GM21528 (cell line): ENCODE measurements at regions not wholly inside any gene's neighbourhood (a gene's known extent, or its start where the extent isn't known, plus 50 kb on each side); places are given as distances from the start of the nearest gene placed in this dataset.

Source experiments
- ATAC-seq: cut with Tn5 transposase; IDR thresholded peaks from one replicate; pipeline ENCODE4 v1.9.1; 2021; ENCODE audit warnings: mild to moderate bottlenecking, moderate library complexity; ENCODE audit not compliant: unreplicated experiment, low FRiP score

GRCh38 chr3:71910108-71910507 lies 125.2 kb upstream of the PROK2 start:
- ATAC-seq, result no peak

DNA sequence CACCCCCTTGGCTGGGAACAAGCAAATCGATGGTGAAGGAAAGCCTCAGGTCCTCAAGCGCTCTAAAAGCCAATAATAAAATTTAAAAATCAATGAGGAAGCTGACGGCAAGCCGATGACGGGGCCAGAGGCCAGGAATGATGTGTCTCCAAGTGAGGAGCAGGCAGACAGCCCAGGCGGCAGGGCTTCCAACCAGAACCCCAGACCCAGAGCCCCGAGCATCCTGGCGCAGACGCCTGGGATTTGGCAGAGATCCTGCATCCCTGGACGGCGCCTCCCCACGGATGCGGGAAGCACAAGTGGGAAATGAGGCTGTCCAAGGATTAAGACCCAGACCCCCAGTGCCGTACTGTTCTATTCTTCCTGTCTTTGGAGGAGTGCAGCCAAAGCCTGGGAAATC lies 123.0 kb upstream of the PROK2 start:
- no peak for ATAC-seq

DNA sequence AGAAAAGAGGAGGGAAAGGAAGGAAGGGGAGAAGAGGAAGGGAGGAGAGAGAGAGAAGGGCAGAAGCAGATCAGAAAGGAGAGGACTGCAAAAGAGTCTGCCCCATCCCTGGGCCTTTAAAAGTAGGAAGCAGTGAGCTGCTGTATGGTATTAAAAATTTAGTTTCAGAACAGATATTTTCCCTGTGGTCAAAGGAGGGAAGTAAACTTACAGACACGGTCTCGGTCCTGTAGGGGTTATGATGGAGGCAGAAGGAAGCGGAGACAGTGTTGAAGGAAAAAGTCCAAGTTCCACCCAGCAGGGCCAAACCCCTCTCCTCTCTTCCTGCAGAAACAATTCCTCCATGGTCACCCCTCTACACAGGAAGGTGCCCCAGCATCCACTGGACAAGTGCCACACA lies 122.0 kb upstream of the PROK2 start:
- ATAC-seq, result no peak

DNA sequence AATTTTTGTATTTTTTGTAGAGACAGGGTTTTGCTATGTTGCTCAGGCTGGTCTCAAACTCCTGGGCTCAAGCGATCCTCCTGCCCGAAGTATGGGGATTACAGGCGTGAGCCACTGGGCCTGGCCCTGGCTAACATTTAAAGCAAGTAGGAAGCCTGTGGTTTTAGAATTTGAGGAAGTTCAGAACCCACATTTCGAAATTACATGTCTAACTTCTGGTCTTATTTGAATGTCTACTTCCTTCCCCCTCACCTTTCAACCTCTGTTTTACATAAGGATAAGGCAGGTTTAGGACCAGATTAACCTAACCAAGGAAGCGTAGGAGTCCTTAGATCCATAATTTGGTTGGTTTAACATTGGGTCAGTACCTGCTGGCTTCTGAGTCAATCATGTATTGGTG lies 120.5 kb upstream of the PROK2 start:
- peak; percentile 96 for ATAC-seq

GRCh38 chr3:71903936-71904335 lies 119.0 kb upstream of the PROK2 start:
- ATAC-seq, result no peak

GRCh38 chr3:71903112-71903495 lies 118.2 kb upstream of the PROK2 start:
- no peak for ATAC-seq

DNA sequence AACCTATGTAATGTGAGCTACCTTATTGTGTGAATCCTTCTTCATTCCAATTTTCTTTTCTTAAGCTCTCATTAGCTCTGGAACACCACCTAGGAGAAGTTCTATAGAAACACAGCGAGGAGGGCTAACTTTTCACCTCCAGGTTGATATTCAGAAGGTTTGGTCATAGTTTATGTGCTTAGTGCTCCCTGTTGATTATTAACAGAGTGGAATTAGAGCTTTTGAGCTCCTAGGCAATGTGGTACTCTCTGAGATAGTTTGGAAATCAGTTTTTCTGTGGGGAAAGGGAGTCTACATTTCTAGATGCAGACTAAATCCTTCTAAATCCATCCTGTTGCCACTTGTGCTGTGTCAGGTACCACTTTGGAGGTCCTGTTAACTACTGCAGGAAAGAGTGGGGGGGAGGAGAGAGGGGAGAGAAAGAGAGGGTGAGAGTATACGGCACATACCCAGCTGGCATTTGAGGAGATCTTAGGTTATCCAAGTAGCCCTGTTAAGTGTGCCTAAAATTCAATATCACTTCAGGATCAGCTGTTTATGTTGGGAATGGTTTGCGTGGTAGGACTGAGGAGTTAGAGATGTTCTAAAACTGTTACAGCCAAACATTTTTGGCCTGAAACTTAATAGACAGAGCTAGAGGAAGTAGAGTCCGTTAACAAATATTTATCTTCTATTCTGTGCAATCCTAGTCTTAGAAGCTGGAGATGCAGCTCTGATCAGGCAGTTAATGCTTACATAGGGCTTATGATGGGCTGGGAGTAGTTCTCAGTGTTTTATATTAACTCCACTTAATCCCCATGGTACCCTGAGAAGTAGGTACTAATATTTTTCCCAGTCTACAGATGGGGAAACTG lies 117.5 kb upstream of the PROK2 start:
- ATAC-seq, result no peak

- ATAC-seq, result no peak
Measured at GRCh38 chr3:71901645-71902044, 116.7 kb upstream of the PROK2 start.

DNA sequence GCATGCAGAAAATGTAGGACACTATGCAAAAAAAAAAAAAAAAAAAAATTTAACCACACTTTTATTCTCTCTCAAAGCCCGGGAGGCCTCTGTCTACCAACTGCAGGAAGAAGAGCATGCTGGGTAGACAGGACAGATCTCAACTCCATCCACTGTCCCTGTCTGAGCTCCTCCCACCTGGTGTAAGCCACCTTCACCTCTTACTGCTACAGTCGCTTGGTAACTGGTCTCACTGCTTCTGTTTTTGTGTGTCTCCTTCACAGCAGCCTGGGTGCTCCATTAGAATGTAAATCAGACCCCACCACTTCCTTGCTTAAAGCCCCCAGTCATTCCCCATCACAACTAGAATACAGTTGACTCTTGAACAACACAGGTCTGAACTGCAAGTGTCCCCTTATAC lies 115.1 kb upstream of the PROK2 start:
- ATAC-seq, result no peak

DNA sequence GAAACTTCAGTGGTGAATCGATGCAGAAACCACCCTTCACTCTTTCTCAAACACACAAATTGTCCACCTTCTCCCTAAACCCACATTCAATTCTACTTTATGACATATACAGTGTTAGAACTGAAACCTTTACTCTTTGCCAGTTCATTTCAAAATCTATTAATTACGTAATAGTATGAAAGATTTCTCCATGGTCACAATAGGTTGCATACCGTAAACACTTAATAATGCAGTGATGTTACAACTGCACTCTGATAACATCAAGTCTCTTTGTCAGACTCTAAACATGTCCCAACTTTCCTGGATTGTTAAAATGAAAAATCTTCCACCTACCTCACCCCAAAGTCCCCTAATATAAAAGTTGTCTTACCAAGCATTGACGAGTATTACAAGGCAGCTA lies 111.8 kb upstream of the PROK2 start:
- no peak for ATAC-seq

- no peak for ATAC-seq
Measured at GRCh38 chr3:71893702-71894479, 108.9 kb upstream of the PROK2 start.

DNA sequence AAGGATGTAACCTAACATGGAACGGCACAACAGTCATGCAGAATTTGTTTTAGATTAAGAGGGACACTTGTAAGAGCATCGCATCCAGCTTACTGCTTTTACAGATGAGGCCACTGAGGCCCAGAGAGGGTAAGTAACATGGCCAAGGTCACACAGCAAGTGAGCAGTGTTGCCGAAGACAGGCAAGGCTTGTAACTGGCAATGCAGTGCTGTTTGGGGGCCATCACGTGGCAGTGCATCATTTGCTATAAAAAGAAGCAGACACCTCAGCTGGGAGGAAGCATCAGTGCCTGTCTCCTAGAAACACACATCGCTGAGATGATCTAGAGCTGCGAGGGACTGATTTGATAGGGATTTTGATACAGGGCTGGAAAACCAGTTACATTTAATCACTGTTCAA lies 108.2 kb upstream of the PROK2 start:
- no peak for ATAC-seq

DNA sequence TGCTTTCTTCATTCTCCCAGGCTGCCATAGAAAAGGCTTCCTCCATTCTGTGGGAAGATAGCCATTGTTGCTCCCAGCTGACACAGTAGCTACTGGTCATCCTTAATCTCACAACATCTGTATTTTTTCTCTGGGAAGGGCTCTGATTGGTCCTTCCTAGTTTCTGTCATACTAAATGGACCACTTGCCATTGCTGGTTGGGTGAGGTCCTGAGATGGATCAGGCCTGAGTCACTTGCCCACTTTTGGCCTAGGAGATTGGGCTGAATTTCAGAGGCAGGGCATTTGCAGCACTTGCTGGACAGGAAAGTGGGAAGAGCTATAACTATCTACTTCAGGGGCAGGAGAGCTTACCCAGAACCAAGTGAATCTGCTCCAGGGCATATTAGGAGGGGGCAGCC lies 106.5 kb upstream of the PROK2 start:
- no peak for ATAC-seq

GRCh38 chr3:71890356-71890931 lies 105.5 kb upstream of the PROK2 start:
- no peak for ATAC-seq

DNA sequence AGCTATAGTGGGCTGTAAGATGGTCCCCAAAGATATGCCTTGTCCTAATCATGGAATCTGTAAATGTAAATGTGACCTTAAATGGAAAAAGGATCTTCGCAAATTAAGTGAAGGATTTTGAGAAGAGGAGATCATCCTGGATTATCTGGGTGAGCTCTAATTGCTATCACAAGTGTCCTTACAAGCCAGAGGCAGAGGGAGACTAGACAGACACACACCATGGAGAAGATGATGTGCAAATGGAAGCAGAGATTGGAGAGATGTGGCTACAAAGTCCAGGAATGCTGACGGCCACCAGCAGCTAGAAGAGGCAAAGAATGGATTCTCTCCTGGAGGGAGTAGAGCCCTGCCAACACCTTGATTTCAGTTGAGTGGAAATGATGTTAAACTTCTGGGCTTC lies 102.3 kb upstream of the PROK2 start:
- ATAC-seq, result no peak

DNA sequence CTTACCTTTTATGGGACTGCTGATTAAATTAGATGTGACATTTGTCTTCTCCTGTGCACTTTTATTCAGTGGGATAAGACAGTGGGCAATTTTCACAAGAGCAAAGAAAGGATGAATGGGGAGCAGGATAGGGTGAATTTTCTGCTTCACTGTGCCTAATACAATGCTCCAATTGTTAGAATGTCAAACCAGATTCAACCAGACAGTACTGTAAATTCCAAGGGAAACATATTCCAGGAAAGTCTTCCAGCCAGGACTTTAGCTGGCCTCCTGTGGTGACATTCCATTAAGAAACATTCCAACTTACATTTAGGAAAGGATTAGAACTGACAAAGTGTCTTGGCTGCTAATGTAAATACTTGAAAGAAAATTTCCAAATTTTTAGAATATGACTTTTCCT lies 100.1 kb upstream of the PROK2 start:
- no peak for ATAC-seq

GRCh38 chr3:71881732-71882131 lies 96.8 kb upstream of the PROK2 start:
- no peak for ATAC-seq

DNA sequence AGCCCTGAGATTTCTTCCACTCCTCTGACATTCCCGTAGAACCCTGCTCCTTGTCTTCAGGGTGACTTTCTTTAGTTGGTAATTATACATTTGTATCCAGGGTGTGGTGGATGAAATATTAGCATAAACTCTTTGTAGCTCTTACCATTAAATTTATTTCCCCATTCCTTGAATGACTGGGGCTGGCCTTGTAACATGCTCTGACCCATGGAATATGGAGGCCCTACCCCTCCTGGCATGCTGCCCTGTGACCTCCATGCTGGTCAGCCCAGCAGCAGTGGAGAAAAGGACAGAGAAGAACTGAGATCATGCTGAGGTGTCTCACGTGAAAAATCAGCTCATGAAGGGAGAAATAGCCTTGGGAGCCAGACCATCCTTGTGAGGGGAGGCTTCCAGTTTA lies 96.1 kb upstream of the PROK2 start:
- ATAC-seq, result no peak

- no peak for ATAC-seq
Measured at GRCh38 chr3:71879089-71879488, 94.1 kb upstream of the PROK2 start.

- no peak for ATAC-seq
Measured at GRCh38 chr3:71876135-71877105, 91.5 kb upstream of the PROK2 start.
